ENCODE measurements at regions not wholly inside any gene's neighbourhood (a gene's known extent, or its start where the extent isn't known, plus 50 kb on each side); places are given as distances from the start of the nearest gene placed in this dataset.

DNA sequence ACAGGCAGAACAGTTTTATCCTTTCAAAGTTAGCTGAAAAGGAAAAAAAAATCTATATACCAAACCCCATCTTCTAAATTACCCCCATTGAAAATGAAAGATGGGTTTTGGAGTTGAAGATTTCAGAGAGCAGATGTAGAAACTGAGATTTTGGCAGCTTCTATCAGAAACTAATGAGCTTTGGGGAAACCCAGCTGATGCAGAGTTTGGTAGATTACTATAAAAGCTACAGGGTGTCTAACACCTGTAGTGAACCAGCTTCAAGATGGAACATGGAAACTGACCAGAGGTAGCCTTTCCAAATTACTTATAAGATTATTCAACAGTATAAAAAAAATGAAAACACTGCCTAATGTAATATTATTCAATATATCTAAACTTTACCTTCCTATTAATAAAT is 583.1 kb downstream of the XIRP2 start:
- Histone ChIP-seq H3K4me3 (ENCODE audit: low read depth in 2 of 2, low read length in 1 of 2) (no peak overlapping the region), H4K20me1 (ENCODE audit: insufficient read depth) (no peaks in the 10 kb centered on the region), H2AFZ (ENCODE audit: low read depth) (no peak overlapping the region), H3K9me3 (no peaks in the 10 kb centered on the region), H3K4me1 (ENCODE audit: control insufficient read depth in 1 of 2, insufficient read depth in 2 of 2, low read depth in 1 of 2, low read length in 1 of 2) (no peaks in the 10 kb centered on the region), H3K79me2 (ENCODE audit: insufficient read depth) (no peaks in the 10 kb centered on the region), H3K9ac (no peak overlapping the region), H3F3A (replicated peaks; ENCODE audit: insufficient read depth) (no peaks in the 10 kb centered on the region), H3K27ac (ENCODE audit: low read depth in 2 of 2, low read length in 1 of 2) (no peak overlapping the region), H3K4me2 (no peak overlapping the region), H3K36me3 (replicated peaks in 1 of 2; ENCODE audit: control insufficient read depth in 1 of 2, insufficient read depth in 2 of 2, low read length in 1 of 2) (no peaks in the 10 kb centered on the region), H3K27me3 (ENCODE audit: insufficient read depth) (no peaks in the 10 kb centered on the region), H3K9me2 (no peaks in the 10 kb centered on the region)
- no peak for DNase-seq
- POLR2A ChIA-PET = no interaction called here
- TF ChIP-seq TCF12 (IDR thresholded peaks at IDR 0.05) (no peak), MXI1 (IDR thresholded peaks at IDR 0.05; ENCODE audit: low read depth, low read length) (no peak), EP300 (IDR thresholded peaks at IDR 0.05; ENCODE audit: borderline replicate concordance in 1 of 2, low read depth in 1 of 2, low read length in 1 of 2) (no peak)
- CTCF ChIA-PET = interaction anchor here (1.1 kb wide), 1 partner anchor 648 kb away, joined by 3 read pairs; no protein-coding TSS in a partner anchor

DNA sequence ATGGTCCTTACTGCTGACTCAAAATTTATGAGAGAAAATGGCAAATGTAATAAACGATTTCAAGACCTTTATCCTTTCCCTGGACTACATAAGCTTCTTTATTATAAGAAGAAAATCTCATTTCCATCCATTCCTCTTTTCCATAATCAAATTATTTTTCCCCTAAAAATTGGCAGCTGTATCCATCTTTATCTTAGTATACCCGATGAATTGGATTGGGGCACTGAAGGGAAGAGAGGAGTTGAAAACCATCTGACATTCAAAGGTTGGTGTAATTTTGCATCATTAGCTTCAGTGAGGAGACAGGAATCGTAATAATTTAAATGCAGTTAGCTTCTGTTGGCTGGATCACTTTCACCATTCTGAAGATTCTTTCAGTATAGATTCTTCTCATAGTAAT is 574.1 kb downstream of the XIRP2 start:
- DNase-seq = no peak
- Histone ChIP-seq H3F3A (replicated peaks; ENCODE audit: insufficient read depth) (no peaks in the 10 kb centered on the region), H3K9me2 (no peaks in the 10 kb centered on the region), H4K20me1 (ENCODE audit: insufficient read depth) (no peaks in the 10 kb centered on the region), H3K9me3 (peaks cover 8% of the 10 kb centered on the region), H3K4me2 (no peak overlapping the region), H2AFZ (ENCODE audit: low read depth) (no peak overlapping the region), H3K4me1 (ENCODE audit: control insufficient read depth in 1 of 2, insufficient read depth in 2 of 2, low read depth in 1 of 2, low read length in 1 of 2) (no peaks in the 10 kb centered on the region), H3K27ac (ENCODE audit: low read depth in 2 of 2, low read length in 1 of 2) (no peak overlapping the region), H3K4me3 (ENCODE audit: low read depth in 2 of 2, low read length in 1 of 2) (no peak overlapping the region), H3K79me2 (ENCODE audit: insufficient read depth) (no peaks in the 10 kb centered on the region), H3K36me3 (replicated peaks in 1 of 2; ENCODE audit: control insufficient read depth in 1 of 2, insufficient read depth in 2 of 2, low read length in 1 of 2) (no peaks in the 10 kb centered on the region), H3K27me3 (ENCODE audit: insufficient read depth) (no peaks in the 10 kb centered on the region), H3K9ac (no peak overlapping the region)
- CTCF ChIA-PET = no interaction called here
- TF ChIP-seq RXRA (IDR thresholded peaks at IDR 0.05; ENCODE audit: borderline replicate concordance, low read depth) = no peak
- TF ChIP-seq, protein P1, sequence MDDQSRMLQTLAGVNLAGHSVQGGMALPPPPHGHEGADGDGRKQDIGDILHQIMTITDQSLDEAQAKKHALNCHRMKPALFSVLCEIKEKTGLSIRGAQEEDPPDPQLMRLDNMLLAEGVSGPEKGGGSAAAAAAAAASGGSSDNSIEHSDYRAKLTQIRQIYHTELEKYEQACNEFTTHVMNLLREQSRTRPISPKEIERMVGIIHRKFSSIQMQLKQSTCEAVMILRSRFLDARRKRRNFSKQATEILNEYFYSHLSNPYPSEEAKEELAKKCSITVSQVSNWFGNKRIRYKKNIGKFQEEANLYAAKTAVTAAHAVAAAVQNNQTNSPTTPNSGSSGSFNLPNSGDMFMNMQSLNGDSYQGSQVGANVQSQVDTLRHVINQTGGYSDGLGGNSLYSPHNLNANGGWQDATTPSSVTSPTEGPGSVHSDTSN (IDR thresholded peaks at IDR 0.05) = no peak
- no peak for TF ChIP-seq YY1 (IDR thresholded peaks at IDR 0.05; ENCODE audit: low read depth)
- no peak for TF ChIP-seq GABPA (IDR thresholded peaks at IDR 0.05; ENCODE audit: low read depth)
- no peak for TF ChIP-seq MEF2A (IDR thresholded peaks at IDR 0.05; ENCODE audit: borderline replicate concordance, low read depth)
- TF ChIP-seq, protein P2, sequence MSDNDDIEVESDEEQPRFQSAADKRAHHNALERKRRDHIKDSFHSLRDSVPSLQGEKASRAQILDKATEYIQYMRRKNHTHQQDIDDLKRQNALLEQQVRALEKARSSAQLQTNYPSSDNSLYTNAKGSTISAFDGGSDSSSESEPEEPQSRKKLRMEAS (IDR thresholded peaks at IDR 0.05; ENCODE audit: low read depth) = no peak
- no peak for TF ChIP-seq FOXM1 (IDR thresholded peaks at IDR 0.05; ENCODE audit: low read depth)
- TF ChIP-seq, protein P3, sequence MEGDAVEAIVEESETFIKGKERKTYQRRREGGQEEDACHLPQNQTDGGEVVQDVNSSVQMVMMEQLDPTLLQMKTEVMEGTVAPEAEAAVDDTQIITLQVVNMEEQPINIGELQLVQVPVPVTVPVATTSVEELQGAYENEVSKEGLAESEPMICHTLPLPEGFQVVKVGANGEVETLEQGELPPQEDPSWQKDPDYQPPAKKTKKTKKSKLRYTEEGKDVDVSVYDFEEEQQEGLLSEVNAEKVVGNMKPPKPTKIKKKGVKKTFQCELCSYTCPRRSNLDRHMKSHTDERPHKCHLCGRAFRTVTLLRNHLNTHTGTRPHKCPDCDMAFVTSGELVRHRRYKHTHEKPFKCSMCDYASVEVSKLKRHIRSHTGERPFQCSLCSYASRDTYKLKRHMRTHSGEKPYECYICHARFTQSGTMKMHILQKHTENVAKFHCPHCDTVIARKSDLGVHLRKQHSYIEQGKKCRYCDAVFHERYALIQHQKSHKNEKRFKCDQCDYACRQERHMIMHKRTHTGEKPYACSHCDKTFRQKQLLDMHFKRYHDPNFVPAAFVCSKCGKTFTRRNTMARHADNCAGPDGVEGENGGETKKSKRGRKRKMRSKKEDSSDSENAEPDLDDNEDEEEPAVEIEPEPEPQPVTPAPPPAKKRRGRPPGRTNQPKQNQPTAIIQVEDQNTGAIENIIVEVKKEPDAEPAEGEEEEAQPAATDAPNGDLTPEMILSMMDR (IDR thresholded peaks at IDR 0.05) = no peak
- TF ChIP-seq, protein P4, sequence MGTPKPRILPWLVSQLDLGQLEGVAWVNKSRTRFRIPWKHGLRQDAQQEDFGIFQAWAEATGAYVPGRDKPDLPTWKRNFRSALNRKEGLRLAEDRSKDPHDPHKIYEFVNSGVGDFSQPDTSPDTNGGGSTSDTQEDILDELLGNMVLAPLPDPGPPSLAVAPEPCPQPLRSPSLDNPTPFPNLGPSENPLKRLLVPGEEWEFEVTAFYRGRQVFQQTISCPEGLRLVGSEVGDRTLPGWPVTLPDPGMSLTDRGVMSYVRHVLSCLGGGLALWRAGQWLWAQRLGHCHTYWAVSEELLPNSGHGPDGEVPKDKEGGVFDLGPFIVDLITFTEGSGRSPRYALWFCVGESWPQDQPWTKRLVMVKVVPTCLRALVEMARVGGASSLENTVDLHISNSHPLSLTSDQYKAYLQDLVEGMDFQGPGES (IDR thresholded peaks at IDR 0.05; ENCODE audit: low read depth, low read length) = no peak
- TF ChIP-seq, protein P5, sequence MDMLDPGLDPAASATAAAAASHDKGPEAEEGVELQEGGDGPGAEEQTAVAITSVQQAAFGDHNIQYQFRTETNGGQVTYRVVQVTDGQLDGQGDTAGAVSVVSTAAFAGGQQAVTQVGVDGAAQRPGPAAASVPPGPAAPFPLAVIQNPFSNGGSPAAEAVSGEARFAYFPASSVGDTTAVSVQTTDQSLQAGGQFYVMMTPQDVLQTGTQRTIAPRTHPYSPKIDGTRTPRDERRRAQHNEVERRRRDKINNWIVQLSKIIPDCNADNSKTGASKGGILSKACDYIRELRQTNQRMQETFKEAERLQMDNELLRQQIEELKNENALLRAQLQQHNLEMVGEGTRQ (IDR thresholded peaks at IDR 0.05; ENCODE audit: borderline replicate concordance, low read depth, low read length) = no peak
- no peak for TF ChIP-seq TAF1 (IDR thresholded peaks at IDR 0.05; ENCODE audit: borderline replicate concordance, low read depth, low read length)
- TF ChIP-seq JUND (IDR thresholded peaks at IDR 0.05) = no peak
- TF ChIP-seq CHD2 (IDR thresholded peaks at IDR 0.05; ENCODE audit: low read length, partially characterized antibody) = no peak
- no peak for TF ChIP-seq POLR2AphosphoS5 (IDR thresholded peaks at IDR 0.05; ENCODE audit: low read depth, low read length)
- no peak for TF ChIP-seq FOXJ3 (CRISPR knock-in tag; IDR thresholded peaks at IDR 0.05)
- TF ChIP-seq GATA2 (CRISPR knock-in tag; IDR thresholded peaks at IDR 0.05) = no peak
- no peak for TF ChIP-seq RCOR1 (IDR thresholded peaks at IDR 0.05; ENCODE audit: low read length)
- no peak for TF ChIP-seq SMC3 (IDR thresholded peaks at IDR 0.05; ENCODE audit: low read depth, low read length)
- 58% methylated on average over 3 of the region's 3 CpGs for WGBS (ENCODE audit: low lambda C conversion rate)
- POLR2A ChIA-PET = no interaction called here

Data from SK-N-SH (cell line).